Keratinocyte (primary cell): ENCODE measurements at regions not wholly inside any gene's neighbourhood (a gene's known extent, or its start where the extent isn't known, plus 50 kb on each side); places are given as distances from the start of the nearest gene placed in this dataset.

ENCODE experiments used
- DNase-seq: peaks from one replicate; pipeline ENCODE4 v3.0.0-alpha.2; 2011; ENCODE audit warnings: low read depth, missing footprints, low spot score
- FAIRE-seq: peaks from 2 replicates; lab custom pipeline; 2011; peaks lifted over from hg19 to GRCh38; lab: Jason Lieb, UNC
- H2AFZ ChIP-seq: 2 replicates; pipeline ENCODE4 v1.6.0; 2012; ENCODE audit warnings: low read length, control low read depth, inconsistent platforms; ENCODE audit not compliant: control insufficient read depth
- H3K27ac ChIP-seq: 2 replicates; pipeline ENCODE4 v1.5.1; 2011; ENCODE audit warnings: low read length; ENCODE audit not compliant: control insufficient read depth, insufficient read depth
- H3K27me3 ChIP-seq: 3 replicates; pipeline ENCODE4 v1.6.0; 2011; ENCODE audit warnings: low read length; ENCODE audit not compliant: control insufficient read depth, insufficient read depth; ENCODE audit errors: extremely low read depth
- H3K36me3 ChIP-seq, 2 experiments: 2 replicates in 1 of 2; 3 replicates in 1 of 2; pipeline ENCODE4 v1.5.1; 2011; ENCODE audit warnings: low read length in 2 of 2, mild to moderate bottlenecking in 1 of 2; ENCODE audit not compliant: control insufficient read depth in 2 of 2, insufficient read depth in 2 of 2; ENCODE audit errors: extremely low read depth in 1 of 2
- H3K4me1 ChIP-seq: 3 replicates; pipeline ENCODE4 v1.5.1; 2011; ENCODE audit warnings: low read length; ENCODE audit not compliant: control insufficient read depth, insufficient read depth; ENCODE audit errors: extremely low read depth
- H3K4me2 ChIP-seq: 3 replicates; pipeline ENCODE4 v1.6.0; 2011; ENCODE audit warnings: low read depth, low read length; ENCODE audit not compliant: control insufficient read depth, insufficient read depth; ENCODE audit errors: extremely low read depth
- H3K4me3 ChIP-seq, 3 experiments: fragments of 200-600 bp in 1 of 3; sonication (generic) in 1 of 3; 2 replicates in 2 of 3; 3 replicates in 1 of 3; pipeline ENCODE4 v1.5.1; 2011 to 2016; ENCODE audit warnings: low read length in 3 of 3, mild to moderate bottlenecking in 3 of 3, control low read depth in 2 of 3, inconsistent platforms in 1 of 3, low read depth in 1 of 3, mixed read lengths in 1 of 3, mixed run types in 1 of 3, moderate library complexity in 1 of 3; ENCODE audit not compliant: control insufficient read depth in 2 of 3, insufficient read depth in 2 of 3; ENCODE audit errors: extremely low read depth in 1 of 3
- H3K79me2 ChIP-seq: 2 replicates; pipeline ENCODE4 v1.6.0; 2012; ENCODE audit warnings: low read length; ENCODE audit not compliant: control insufficient read depth, insufficient read depth
- H3K9ac ChIP-seq: 3 replicates; pipeline ENCODE4 v1.6.0; 2011; ENCODE audit warnings: low read length; ENCODE audit not compliant: control insufficient read depth, insufficient read depth; ENCODE audit errors: extremely low read depth
- H3K9me1 ChIP-seq: 3 replicates; pipeline ENCODE4 v1.6.0; 2011; ENCODE audit warnings: low read length; ENCODE audit not compliant: control insufficient read depth, insufficient read depth; ENCODE audit errors: extremely low read depth
- H3K9me3 ChIP-seq: 2 replicates; pipeline ENCODE4 v1.5.1; 2012; ENCODE audit warnings: low read depth, low read length; ENCODE audit not compliant: control insufficient read depth
- H4K20me1 ChIP-seq: 3 replicates; pipeline ENCODE4 v1.6.0; 2011; ENCODE audit warnings: low read length; ENCODE audit not compliant: control insufficient read depth, insufficient read depth; ENCODE audit errors: extremely low read depth
- CTCF ChIP-seq, 3 experiments: IDR thresholded peaks in 1 of 3; conservative IDR thresholded peaks in 1 of 3; optimal IDR thresholded peaks in 1 of 3; 2 replicates in 2 of 3; 3 replicates in 1 of 3; pipeline versions ENCODE3 to v1.5.1; 2011; ENCODE audit warnings: low read length in 3 of 3, mild to moderate bottlenecking in 3 of 3, moderate library complexity in 2 of 3, control low read depth in 1 of 3, inconsistent platforms in 1 of 3; ENCODE audit not compliant: insufficient read depth in 2 of 3; ENCODE audit errors: extremely low read depth in 1 of 3
- EZH2 ChIP-seq: IDR thresholded peaks from one replicate; pipeline ENCODE4 v1.6.1; 2012; ENCODE audit warnings: inconsistent platforms, mild to moderate bottlenecking, low read length, moderate library complexity
- dilution Hi-C: fragments of 300-500 bp; cut with MboI; formaldehyde crosslinking; loops from one replicate; pipeline ENCODE4 v1.7.0; 2020; ENCODE audit warnings: low sequenced_read_pairs; ENCODE audit not compliant: extremely low pct_ligation_motif_present

- H3K79me2 ChIP-seq = no peaks in the 10 kb centered on the region
- peak overlapping the region; percentile 17 for H2AFZ ChIP-seq
- H3K9me1 ChIP-seq = no peaks in the 10 kb centered on the region
- H3K27ac ChIP-seq = no peak overlapping the region
- H3K9me3 ChIP-seq = no peaks in the 10 kb centered on the region
- H3K36me3 ChIP-seq = no peaks in the 10 kb centered on the region
- FAIRE-seq = peak; percentile 56
- H4K20me1 ChIP-seq = no peaks in the 10 kb centered on the region
- H3K4me1 ChIP-seq = peaks cover 11% of the 10 kb centered on the region
- H3K4me3 ChIP-seq = no peak overlapping the region
- no peak for DNase-seq
- dilution Hi-C loops = no loop called here
- no peaks in the 10 kb centered on the region for H3K27me3 ChIP-seq
- TF ChIP-seq EZH2 (no peak), CTCF (optimal IDR thresholded peaks at IDR 0.05 in 1 of 3, IDR thresholded peaks at IDR 0.05 in 1 of 3, conservative IDR thresholded peaks at IDR 0.05 in 1 of 3; ENCODE audit: extremely low read depth in 1 of 3, insufficient read depth in 2 of 3, low read length in 3 of 3) (no peak)
- peak overlapping the region; percentile 58 for H3K4me2 ChIP-seq
- no peak overlapping the region for H3K9ac ChIP-seq
Measured at GRCh38 chr12:77231501-77231918, 166.1 kb upstream of the E2F7 start.

- Histone ChIP-seq H4K20me1 (no peaks in the 10 kb centered on the region), H2AFZ (peak overlapping the region; percentile 51), H3K4me1 (peaks cover 11% of the 10 kb centered on the region), H3K9ac (no peak overlapping the region), H3K9me3 (no peaks in the 10 kb centered on the region), H3K79me2 (no peaks in the 10 kb centered on the region), H3K4me2 (no peak overlapping the region), H3K36me3 (no peaks in the 10 kb centered on the region), H3K9me1 (no peaks in the 10 kb centered on the region), H3K27me3 (no peaks in the 10 kb centered on the region), H3K4me3 (no peak overlapping the region), H3K27ac (no peak overlapping the region)
- TF ChIP-seq EZH2 = no peak
- no peak for TF ChIP-seq CTCF (optimal IDR thresholded peaks at IDR 0.05 in 1 of 3, IDR thresholded peaks at IDR 0.05 in 1 of 3, conservative IDR thresholded peaks at IDR 0.05 in 1 of 3; ENCODE audit: extremely low read depth in 1 of 3, insufficient read depth in 2 of 3, low read length in 3 of 3)
- dilution Hi-C loops = no loop called here
- FAIRE-seq (no peak), DNase-seq (no peak)
Measured at GRCh38 chr12:77229640-77230442, 164.5 kb upstream of the E2F7 start.
